ENCODE measurements at regions not wholly inside any gene's neighbourhood (a gene's known extent, or its start where the extent isn't known, plus 50 kb on each side); places are given as distances from the start of the nearest gene placed in this dataset.

- ChIA-PET CTCF (interaction anchor here (1.8 kb wide), 1 partner anchor 58 kb away, joined by 5 read pairs; no protein-coding TSS in a partner anchor), POLR2A (no interaction called here)
- no peak for TF ChIP-seq CTCF (IDR thresholded peaks at IDR 0.05; ENCODE audit: control extremely low read depth, extremely low read depth, low read depth, missing control alignments)
- DNase-seq (ENCODE audit: extremely low spot score), result no peak
Measured at GRCh38 chr12:65533177-65533883, 254.8 kb downstream of the MSRB3 start.

- POLR2A ChIA-PET, result no interaction called here
- no peak for DNase-seq (ENCODE audit: extremely low spot score)
- CTCF ChIA-PET, result interaction anchor here (1.0 to 1.8 kb wide), 4 partner anchors 8 to 571 kb away, joined by 3 to 5 read pairs (median 4); no protein-coding TSS in a partner anchor
- no peak for TF ChIP-seq CTCF (IDR thresholded peaks at IDR 0.05; ENCODE audit: control extremely low read depth, extremely low read depth, low read depth, missing control alignments)
Measured at GRCh38 chr12:65534238-65534841, 255.9 kb downstream of the MSRB3 start.

GRCh38 chr12:65535946-65536345 is 257.5 kb downstream of the MSRB3 start:
- ChIA-PET CTCF (interaction anchor here (1.0 to 1.4 kb wide), 3 partner anchors 10 to 65 kb away, joined by 3 to 4 read pairs (median 3); no protein-coding TSS in a partner anchor), POLR2A (no interaction called here)
- no peak for DNase-seq (ENCODE audit: extremely low spot score)
- TF ChIP-seq CTCF (IDR thresholded peaks at IDR 0.05; ENCODE audit: control extremely low read depth, extremely low read depth, low read depth, missing control alignments), result no peak

GRCh38 chr12:65536351-65536750 is 257.9 kb downstream of the MSRB3 start:
- ChIA-PET POLR2A (no interaction called here), CTCF (interaction anchor here (1.0 to 1.1 kb wide), 2 partner anchors 20 to 64 kb away, joined by 3 read pairs; no protein-coding TSS in a partner anchor)
- TF ChIP-seq CTCF (IDR thresholded peaks at IDR 0.05; ENCODE audit: control extremely low read depth, extremely low read depth, low read depth, missing control alignments), result no peak
- no peak for DNase-seq (ENCODE audit: extremely low spot score)

- TF ChIP-seq CTCF (IDR thresholded peaks at IDR 0.05; ENCODE audit: control extremely low read depth, extremely low read depth, low read depth, missing control alignments), result no peak
- ChIA-PET CTCF (interaction anchor here (1.0 to 1.1 kb wide), 2 partner anchors 19 to 64 kb away, joined by 3 read pairs; no protein-coding TSS in a partner anchor), POLR2A (no interaction called here)
- no peak for DNase-seq (ENCODE audit: extremely low spot score)
Measured at GRCh38 chr12:65536876-65537681, 258.6 kb downstream of the MSRB3 start.

GRCh38 chr12:65537978-65538377 is 259.5 kb downstream of the MSRB3 start:
- DNase-seq (ENCODE audit: extremely low spot score), result no peak
- no peak for TF ChIP-seq CTCF (IDR thresholded peaks at IDR 0.05; ENCODE audit: control extremely low read depth, extremely low read depth, low read depth, missing control alignments)
- ChIA-PET CTCF (interaction anchor here (0.8 to 1.4 kb wide), 2 partner anchors 8 to 95 kb away, joined by 3 read pairs; no protein-coding TSS in a partner anchor), POLR2A (no interaction called here)

Measured in GM10248 (cell line).